Tibial nerve (tissue), 4 donors: ENCODE measurements at regions not wholly inside any gene's neighbourhood (a gene's known extent, or its start where the extent isn't known, plus 50 kb on each side); places are given as distances from the start of the nearest gene placed in this dataset.

ENCODE experiments used
- DNase-seq, 2 donors: peaks; one replicate each; pipeline ENCODE4 v3.0.0-alpha.2; 2019; ENCODE audit warnings: low spot score in 2 of 2
- H3K27ac ChIP-seq, 4 donors: fragments of 200-600 bp; sonication (generic) in 3 of 4; one replicate each; pipeline ENCODE4 v1.5.1; 2017 to 2019; ENCODE audit warnings: mild to moderate bottlenecking in 1 of 4
- H3K27me3 ChIP-seq, 2 donors: fragments of 200-600 bp; sonication (generic) in 1 of 2; one replicate each; pipeline versions ENCODE4 v1.5.1 to v1.6.0; 2017 to 2019
- H3K36me3 ChIP-seq, 3 donors: fragments of 200-600 bp; sonication (generic); one replicate each; pipeline ENCODE4 v1.5.1; 2018 to 2019
- H3K4me1 ChIP-seq, 4 donors: fragments of 200-600 bp; sonication (generic) in 3 of 4; one replicate each; pipeline ENCODE4 v1.5.1; 2017 to 2019
- H3K4me3 ChIP-seq, 4 donors: fragments of 200-600 bp; sonication (generic) in 3 of 4; one replicate each; pipeline ENCODE4 v1.5.1; 2017 to 2019; ENCODE audit warnings: mild to moderate bottlenecking in 1 of 4, moderate library complexity in 1 of 4
- H3K9me3 ChIP-seq, 4 donors: fragments of 200-600 bp; sonication (generic) in 3 of 4; one replicate each; pipeline ENCODE4 v1.5.1; 2017 to 2019
- CTCF ChIP-seq, 5 experiments: fragments of 200-600 bp in 3 of 5; fragments of 450-650 bp in 2 of 5; sonication (generic) in 3 of 5; IDR thresholded peaks; one replicate each; pipeline ENCODE4 v1.5.1; 2016 to 2019; ENCODE audit warnings: antibody characterized with exemption in 5 of 5, mild to moderate bottlenecking in 3 of 5, moderate library complexity in 2 of 5
- EP300 ChIP-seq, 2 donors: sonication (generic); formaldehyde crosslinking; IDR thresholded peaks; one replicate each; pipeline ENCODE4 v1.6.1; 2017; ENCODE audit warnings: antibody characterized with exemption in 2 of 2, mild to moderate bottlenecking in 1 of 2
- POLR2A ChIP-seq, 2 donors: fragments of 450-650 bp; IDR thresholded peaks; one replicate each; pipeline ENCODE4 v1.6.1; 2017; ENCODE audit warnings: antibody characterized with exemption in 2 of 2, mild to moderate bottlenecking in 2 of 2, moderate library complexity in 2 of 2
- WGBS, 2 donors: methylation state at CpG; one replicate each; pipeline ENCODE4 v1.1.5; 2018; 5-methylcytosine and 5-hydroxymethylcytosine counted together

- H3K9me3 ChIP-seq, result no peaks in the 10 kb centered on the region
- no peak overlapping the region for H3K27ac ChIP-seq
- 71 to 84% methylated on average over 1 of the region's 1 CpG for WGBS, 2 donors
- H3K4me3 ChIP-seq, result no peak overlapping the region
- DNase-seq, result no peak
- no peaks in the 10 kb centered on the region for H3K36me3 ChIP-seq
- H3K27me3 ChIP-seq, result no peaks in the 10 kb centered on the region
- TF ChIP-seq EP300 (IDR thresholded peaks at IDR 0.05) (no peak), CTCF (IDR thresholded peaks at IDR 0.05) (no peak), POLR2A (IDR thresholded peaks at IDR 0.05) (no peak)
- no peaks in the 10 kb centered on the region for H3K4me1 ChIP-seq
These were observed 61.1 kb upstream of the DAAM1 start for GRCh38 chr14:59127437-59127732.

GRCh38 chr14:59130462-59130861 lies 58.0 kb upstream of the DAAM1 start:
- Histone ChIP-seq H3K27ac (no peak overlapping the region), H3K4me3 (no peak overlapping the region), H3K27me3 (no peaks in the 10 kb centered on the region), H3K4me1 (no peaks in the 10 kb centered on the region), H3K36me3 (no peaks in the 10 kb centered on the region), H3K9me3 (no peaks in the 10 kb centered on the region)
- WGBS, 2 donors, result 79 to 82% methylated on average over 7 of the region's 7 CpGs
- TF ChIP-seq CTCF (IDR thresholded peaks at IDR 0.05) (no peak), POLR2A (IDR thresholded peaks at IDR 0.05) (no peak), EP300 (IDR thresholded peaks at IDR 0.05) (no peak)
- DNase-seq, result no peak

- TF ChIP-seq EP300 (IDR thresholded peaks at IDR 0.05), result no peak
- Histone ChIP-seq H3K27ac (no peak overlapping the region), H3K27me3 (no peaks in the 10 kb centered on the region), H3K36me3 (no peaks in the 10 kb centered on the region), H3K4me3 (no peak overlapping the region), H3K4me1 (no peaks in the 10 kb centered on the region), H3K9me3 (no peaks in the 10 kb centered on the region)
- DNase-seq, result no peak
- WGBS, 2 donors, result 79 to 84% methylated on average over 5 of the region's 5 CpGs
These were observed 56.3 kb upstream of the DAAM1 start for GRCh38 chr14:59131938-59132795.

- WGBS, 2 donors, result 71 to 79% methylated on average over 3 of the region's 3 CpGs
- no peak for TF ChIP-seq EP300 (IDR thresholded peaks at IDR 0.05)
- TF ChIP-seq POLR2A (IDR thresholded peaks at IDR 0.05), result no peak
- TF ChIP-seq CTCF (IDR thresholded peaks at IDR 0.05), result no peak
- no peaks in the 10 kb centered on the region for H3K36me3 ChIP-seq
- no peaks in the 10 kb centered on the region for H3K4me1 ChIP-seq
- DNase-seq, result no peak
- H3K27ac ChIP-seq, result no peak overlapping the region
- no peaks in the 10 kb centered on the region for H3K27me3 ChIP-seq
- no peak overlapping the region for H3K4me3 ChIP-seq
- H3K9me3 ChIP-seq, result no peaks in the 10 kb centered on the region
These were observed 55.5 kb upstream of the DAAM1 start for GRCh38 chr14:59132796-59133494.

GRCh38 chr14:59133709-59134108 lies 54.8 kb upstream of the DAAM1 start:
- DNase-seq, result no peak
- H3K9me3 ChIP-seq, result no peaks in the 10 kb centered on the region
- no peaks in the 10 kb centered on the region for H3K4me1 ChIP-seq
- H3K4me3 ChIP-seq, result no peak overlapping the region
- no peaks in the 10 kb centered on the region for H3K36me3 ChIP-seq
- H3K27me3 ChIP-seq, result no peaks in the 10 kb centered on the region
- no peak overlapping the region for H3K27ac ChIP-seq
- 94 to 95% methylated on average over 4 of the region's 4 CpGs for WGBS, 2 donors
- TF ChIP-seq EP300 (IDR thresholded peaks at IDR 0.05), result no peak
- TF ChIP-seq CTCF (IDR thresholded peaks at IDR 0.05), result no peak
- no peak for TF ChIP-seq POLR2A (IDR thresholded peaks at IDR 0.05)
